Esophagus muscularis mucosa (tissue), 4 donors: ENCODE measurements at regions not wholly inside any gene's neighbourhood (a gene's known extent, or its start where the extent isn't known, plus 50 kb on each side); places are given as distances from the start of the nearest gene placed in this dataset.
A peak's percentile ranks its signal among the peaks of the same experiment; 100 is the strongest.

Source experiments
- DNase-seq: peaks from one replicate; pipeline ENCODE4 v3.0.0-alpha.2; 2017; ENCODE audit errors: extremely low spot score
- H3K27ac ChIP-seq, 4 donors: fragments of 200-600 bp; sonication (generic); replicated peaks in 1 of 4; 1 replicate in 3 of 4; 2 replicates in 1 of 4; pipeline ENCODE4 v1.5.1; 2016 to 2019; ENCODE audit warnings: mild to moderate bottlenecking in 1 of 4
- H3K27me3 ChIP-seq, 4 donors: fragments of 200-600 bp; sonication (generic); one replicate each; pipeline versions ENCODE4 v1.5.1 to v1.6.0; 2016 to 2019
- H3K36me3 ChIP-seq, 4 donors: fragments of 200-600 bp; sonication (generic); one replicate each; pipeline ENCODE4 v1.5.1; 2016 to 2019
- H3K4me1 ChIP-seq, 4 donors: fragments of 200-600 bp; sonication (generic); one replicate each; pipeline ENCODE4 v1.5.1; 2016 to 2019
- H3K4me3 ChIP-seq, 4 donors: fragments of 200-600 bp; sonication (generic); 1 replicate in 2 of 4; 2 replicates in 2 of 4; pipeline ENCODE4 v1.5.1; 2016 to 2019; ENCODE audit warnings: mild to moderate bottlenecking in 4 of 4, moderate library complexity in 1 of 4
- H3K9me3 ChIP-seq, 4 donors: fragments of 200-600 bp; sonication (generic); 1 replicate in 3 of 4; 2 replicates in 1 of 4; pipeline ENCODE4 v1.5.1; 2016 to 2019
- CTCF ChIP-seq, 3 experiments: fragments of 200-600 bp in 2 of 3; fragments of 450-650 bp in 1 of 3; sonication (generic) in 2 of 3; IDR thresholded peaks; one replicate each; pipeline ENCODE4 v1.5.1; 2017 to 2019; ENCODE audit warnings: antibody characterized with exemption in 3 of 3, mild to moderate bottlenecking in 2 of 3, moderate library complexity in 1 of 3
- EP300 ChIP-seq: sonication (generic); formaldehyde crosslinking; IDR thresholded peaks from one replicate; pipeline ENCODE4 v1.6.1; 2017; ENCODE audit warnings: antibody characterized with exemption
- POLR2A ChIP-seq: fragments of 450-650 bp; IDR thresholded peaks from one replicate; pipeline ENCODE4 v1.6.1; 2017; ENCODE audit warnings: antibody characterized with exemption, moderate library complexity, mild to moderate bottlenecking, low read depth
- POLR2AphosphoS5 ChIP-seq, 2 donors: sonication (generic); formaldehyde crosslinking; IDR thresholded peaks; one replicate each; pipeline ENCODE4 v1.6.1; 2017; ENCODE audit warnings: antibody characterized with exemption in 2 of 2
- WGBS: methylation state at CpG from one replicate; pipeline ENCODE4 v1.1.5; 2018; 5-methylcytosine and 5-hydroxymethylcytosine counted together
- intact Hi-C: fragments of 100-400 bp; cut with DNase I; formaldehyde crosslinking; loops from one replicate; pipeline ENCODE4 v1.15.1; 2023

- WGBS, result 50% methylated on average over 1 of the region's 1 CpG
- H3K4me3 ChIP-seq, result no peak overlapping the region
- peak; percentile 84 for DNase-seq
- H3K36me3 ChIP-seq, result no peaks in the 10 kb centered on the region
- intact Hi-C loops, result no loop called here
- peaks cover 0 to 5% (median 2%) of the 10 kb centered on the region in 4 donors for H3K4me1 ChIP-seq
- no peaks in the 10 kb centered on the region for H3K9me3 ChIP-seq
- no peak for TF ChIP-seq POLR2AphosphoS5 (IDR thresholded peaks at IDR 0.05)
- no peak for TF ChIP-seq EP300
- no peak for TF ChIP-seq POLR2A
- no peak for TF ChIP-seq CTCF (IDR thresholded peaks at IDR 0.05)
- H3K27ac ChIP-seq, result no peak overlapping the region
- H3K27me3 ChIP-seq, result no peaks in the 10 kb centered on the region
These were observed 311.6 kb downstream of the CDC5L start for GRCh38 chr6:44699082-44699481.

GRCh38 chr6:44699851-44700250, 312.3 kb downstream of the CDC5L start:
- WGBS, result 91% methylated on average over 2 of the region's 2 CpGs
- no peak overlapping the region for H3K27ac ChIP-seq
- DNase-seq, result no peak
- no peaks in the 10 kb centered on the region for H3K27me3 ChIP-seq
- H3K4me1 ChIP-seq, result peaks cover 0 to 5% (median 2%) of the 10 kb centered on the region in 4 donors
- intact Hi-C loops, result no loop called here
- TF ChIP-seq POLR2AphosphoS5 (IDR thresholded peaks at IDR 0.05) (no peak), CTCF (IDR thresholded peaks at IDR 0.05) (no peak), POLR2A (no peak), EP300 (no peak)
- H3K9me3 ChIP-seq, result no peaks in the 10 kb centered on the region
- no peak overlapping the region for H3K4me3 ChIP-seq
- H3K36me3 ChIP-seq, result no peaks in the 10 kb centered on the region

GRCh38 chr6:44700422-44700821, 312.9 kb downstream of the CDC5L start:
- Histone ChIP-seq H3K4me3 (no peak overlapping the region), H3K36me3 (no peaks in the 10 kb centered on the region), H3K9me3 (no peaks in the 10 kb centered on the region), H3K4me1 (peaks cover 0 to 5% (median 2%) of the 10 kb centered on the region in 4 donors), H3K27ac (no peak overlapping the region), H3K27me3 (no peaks in the 10 kb centered on the region)
- intact Hi-C loops, result no loop called here
- 88% methylated on average over 5 of the region's 5 CpGs for WGBS
- DNase-seq, result peak; percentile 70
- TF ChIP-seq POLR2AphosphoS5 (IDR thresholded peaks at IDR 0.05), result no peak
- no peak for TF ChIP-seq POLR2A
- no peak for TF ChIP-seq CTCF (IDR thresholded peaks at IDR 0.05)

GRCh38 chr6:44701038-44701636, 313.6 kb downstream of the CDC5L start:
- H3K9me3 ChIP-seq, result no peaks in the 10 kb centered on the region
- no peaks in the 10 kb centered on the region for H3K27me3 ChIP-seq
- intact Hi-C loops, result no loop called here
- WGBS, result 82% methylated on average over 11 of the region's 11 CpGs
- H3K36me3 ChIP-seq, result no peaks in the 10 kb centered on the region
- no peak for TF ChIP-seq POLR2A
- TF ChIP-seq EP300, result no peak
- no peak for TF ChIP-seq CTCF (IDR thresholded peaks at IDR 0.05)
- TF ChIP-seq POLR2AphosphoS5 (IDR thresholded peaks at IDR 0.05), result no peak
- peak; percentile 70 for DNase-seq
- peaks cover 0 to 5% (median 2%) of the 10 kb centered on the region in 4 donors for H3K4me1 ChIP-seq
- no peak overlapping the region for H3K4me3 ChIP-seq
- no peak overlapping the region for H3K27ac ChIP-seq

GRCh38 chr6:44701637-44702101, 314.2 kb downstream of the CDC5L start:
- Histone ChIP-seq H3K27me3 (no peaks in the 10 kb centered on the region), H3K27ac (no peak overlapping the region), H3K9me3 (no peaks in the 10 kb centered on the region), H3K36me3 (no peaks in the 10 kb centered on the region), H3K4me3 (no peak overlapping the region), H3K4me1 (peaks cover 0 to 5% (median 2%) of the 10 kb centered on the region in 4 donors)
- TF ChIP-seq POLR2AphosphoS5 (IDR thresholded peaks at IDR 0.05), result no peak
- no peak for TF ChIP-seq POLR2A
- TF ChIP-seq EP300, result no peak
- no peak for TF ChIP-seq CTCF (IDR thresholded peaks at IDR 0.05)
- WGBS, result 82% methylated on average over 12 of the region's 12 CpGs
- DNase-seq, result peak; percentile 89
- intact Hi-C loops, result no loop called here
